ENCODE measurements at regions not wholly inside any gene's neighbourhood (a gene's known extent, or its start where the extent isn't known, plus 50 kb on each side); places are given as distances from the start of the nearest gene placed in this dataset.

DNA sequence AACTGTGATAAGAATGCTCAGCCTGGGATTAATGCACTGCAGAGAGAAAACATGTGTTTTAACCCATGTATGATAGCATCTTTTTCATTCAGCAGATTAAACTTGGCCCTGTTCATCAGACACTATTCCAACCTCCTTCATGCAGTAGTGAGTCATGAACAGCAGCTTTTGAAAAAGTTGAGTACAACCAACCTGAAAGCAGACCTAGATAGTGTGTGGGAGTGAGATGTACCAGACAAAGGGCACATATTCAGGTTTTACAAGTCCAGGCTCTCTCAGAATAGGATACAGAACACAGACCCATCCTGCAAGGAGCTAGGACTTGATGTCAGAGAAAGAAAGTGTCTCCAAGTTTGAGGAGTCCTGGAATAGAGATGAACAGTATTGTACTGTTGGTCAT is 237.3 kb upstream of the STS start:
- FAIRE-seq (no peak), DNase-seq (ENCODE audit: low read depth, low spot score) (no peak)
- TF ChIP-seq EZH2 (IDR thresholded peaks at IDR 0.05; ENCODE audit: low read length) (no peak), CTCF (optimal IDR thresholded peaks at IDR 0.05 in 1 of 3, IDR thresholded peaks at IDR 0.05 in 1 of 3, conservative IDR thresholded peaks at IDR 0.05 in 1 of 3; ENCODE audit: extremely low read depth in 1 of 3, insufficient read depth in 2 of 3, low read length in 3 of 3) (no peak)
- H3K4me1 ChIP-seq (ENCODE audit: control insufficient read depth, extremely low read depth, insufficient read depth, low read length) = no peaks in the 10 kb centered on the region
- H3K9me1 ChIP-seq (ENCODE audit: control insufficient read depth, extremely low read depth, insufficient read depth, low read length) = no peaks in the 10 kb centered on the region
- no peaks in the 10 kb centered on the region for H4K20me1 ChIP-seq (ENCODE audit: control insufficient read depth, extremely low read depth, insufficient read depth, low read length)
- no peaks in the 10 kb centered on the region for H3K36me3 ChIP-seq (ENCODE audit: control insufficient read depth in 2 of 2, extremely low read depth in 1 of 2, insufficient read depth in 2 of 2, low read length in 2 of 2)
- H2AFZ ChIP-seq (ENCODE audit: control insufficient read depth, low read length) = no peak overlapping the region
- no peak overlapping the region for H3K27ac ChIP-seq (ENCODE audit: control insufficient read depth, insufficient read depth, low read length)
- H3K9ac ChIP-seq (ENCODE audit: control insufficient read depth, extremely low read depth, insufficient read depth, low read length) = no peak overlapping the region
- dilution Hi-C loops (cut with MboI; ENCODE audit: extremely low pct_ligation_motif_present, low sequenced_read_pairs) = no loop called here
- H3K27me3 ChIP-seq (ENCODE audit: control insufficient read depth, extremely low read depth, insufficient read depth, low read length) = no peaks in the 10 kb centered on the region
- no peaks in the 10 kb centered on the region for H3K79me2 ChIP-seq (ENCODE audit: control insufficient read depth, insufficient read depth, low read length)
- H3K9me3 ChIP-seq (ENCODE audit: control insufficient read depth, low read depth, low read length) = no peaks in the 10 kb centered on the region
- no peak overlapping the region for H3K4me2 ChIP-seq (ENCODE audit: control insufficient read depth, extremely low read depth, insufficient read depth, low read depth, low read length)
- H3K4me3 ChIP-seq (ENCODE audit: control insufficient read depth in 2 of 3, extremely low read depth in 1 of 3, insufficient read depth in 2 of 3, low read depth in 1 of 3, low read length in 3 of 3) = no peak overlapping the region

DNA sequence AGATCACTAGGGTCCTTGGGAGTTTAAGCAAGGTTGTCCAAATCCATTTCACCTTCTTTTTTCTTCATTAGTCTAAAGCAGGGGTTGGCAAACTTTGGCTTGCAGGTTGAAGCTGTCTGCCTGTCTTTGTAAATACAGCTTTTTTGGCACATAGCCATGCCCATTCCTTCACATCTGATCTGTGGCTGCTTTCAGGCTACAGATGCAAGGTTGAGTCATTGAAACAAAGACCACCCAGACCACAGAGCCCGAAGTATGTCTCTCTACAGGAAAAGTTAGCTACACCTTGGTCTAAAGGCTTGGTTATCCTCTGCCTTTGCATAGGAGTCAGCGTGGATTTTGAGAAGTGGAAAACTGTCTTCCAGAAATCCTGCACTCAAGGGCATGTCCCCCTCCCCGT is 238.1 kb upstream of the STS start:
- H3K4me1 ChIP-seq (ENCODE audit: control insufficient read depth, extremely low read depth, insufficient read depth, low read length) = no peaks in the 10 kb centered on the region
- dilution Hi-C loops (cut with MboI; ENCODE audit: extremely low pct_ligation_motif_present, low sequenced_read_pairs) = no loop called here

More for the DNA sequence above, 238.1 kb upstream of the STS start:
- Histone ChIP-seq H3K27ac (ENCODE audit: control insufficient read depth, insufficient read depth, low read length) (no peak overlapping the region), H3K79me2 (ENCODE audit: control insufficient read depth, insufficient read depth, low read length) (no peaks in the 10 kb centered on the region), H4K20me1 (ENCODE audit: control insufficient read depth, extremely low read depth, insufficient read depth, low read length) (no peaks in the 10 kb centered on the region), H3K9me1 (ENCODE audit: control insufficient read depth, extremely low read depth, insufficient read depth, low read length) (no peaks in the 10 kb centered on the region), H3K4me2 (ENCODE audit: control insufficient read depth, extremely low read depth, insufficient read depth, low read depth, low read length) (no peak overlapping the region), H3K9me3 (ENCODE audit: control insufficient read depth, low read depth, low read length) (no peaks in the 10 kb centered on the region), H3K4me3 (ENCODE audit: control insufficient read depth in 2 of 3, extremely low read depth in 1 of 3, insufficient read depth in 2 of 3, low read depth in 1 of 3, low read length in 3 of 3) (no peak overlapping the region), H3K36me3 (ENCODE audit: control insufficient read depth in 2 of 2, extremely low read depth in 1 of 2, insufficient read depth in 2 of 2, low read length in 2 of 2) (no peaks in the 10 kb centered on the region), H3K27me3 (ENCODE audit: control insufficient read depth, extremely low read depth, insufficient read depth, low read length) (no peaks in the 10 kb centered on the region), H2AFZ (ENCODE audit: control insufficient read depth, low read length) (no peak overlapping the region), H3K9ac (ENCODE audit: control insufficient read depth, extremely low read depth, insufficient read depth, low read length) (no peak overlapping the region)
- TF ChIP-seq CTCF (optimal IDR thresholded peaks at IDR 0.05 in 1 of 3, IDR thresholded peaks at IDR 0.05 in 1 of 3, conservative IDR thresholded peaks at IDR 0.05 in 1 of 3; ENCODE audit: extremely low read depth in 1 of 3, insufficient read depth in 2 of 3, low read length in 3 of 3) (no peak), EZH2 (IDR thresholded peaks at IDR 0.05; ENCODE audit: low read length) (no peak)
- DNase-seq (ENCODE audit: low read depth, low spot score) = no peak
- FAIRE-seq = no peak

All from keratinocyte (primary cell).